Erythroblast (primary cell): ENCODE measurements at regions not wholly inside any gene's neighbourhood (a gene's known extent, or its start where the extent isn't known, plus 50 kb on each side); places are given as distances from the start of the nearest gene placed in this dataset.

ENCODE experiments used
- GATA1 ChIP-seq: IDR thresholded peaks from 2 replicates; pipeline ENCODE4 v1.6.1; 2011; ENCODE audit warnings: low read depth, mild to moderate bottlenecking, control low read depth, low read length, moderate library complexity
- POLR2A ChIP-seq: IDR thresholded peaks from 2 replicates; pipeline ENCODE4 v1.6.1; 2011; ENCODE audit warnings: mild to moderate bottlenecking, low read length

DNA sequence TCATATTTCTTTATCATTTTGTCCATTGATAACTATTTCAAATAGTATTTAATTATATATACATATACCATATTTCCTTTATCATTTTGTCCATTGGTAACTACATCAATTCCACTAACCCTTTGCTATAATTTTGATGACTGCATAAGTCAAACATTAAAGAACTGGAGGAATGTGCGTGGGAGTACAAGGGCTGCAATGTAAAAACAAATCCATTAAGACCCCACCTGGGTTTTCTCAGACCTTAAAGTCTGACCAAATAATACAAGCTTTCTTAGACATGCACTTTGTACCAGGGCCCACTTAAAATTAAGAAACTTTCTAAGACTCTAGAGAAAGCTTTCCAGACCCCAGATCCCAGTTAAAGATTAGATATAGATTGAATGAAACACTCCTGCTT is 1622.4 kb upstream of the PCDH10 start:
- TF ChIP-seq POLR2A (no peak), GATA1 (no peak)
